ENCODE measurements at regions not wholly inside any gene's neighbourhood (a gene's known extent, or its start where the extent isn't known, plus 50 kb on each side); places are given as distances from the start of the nearest gene placed in this dataset.

DNA sequence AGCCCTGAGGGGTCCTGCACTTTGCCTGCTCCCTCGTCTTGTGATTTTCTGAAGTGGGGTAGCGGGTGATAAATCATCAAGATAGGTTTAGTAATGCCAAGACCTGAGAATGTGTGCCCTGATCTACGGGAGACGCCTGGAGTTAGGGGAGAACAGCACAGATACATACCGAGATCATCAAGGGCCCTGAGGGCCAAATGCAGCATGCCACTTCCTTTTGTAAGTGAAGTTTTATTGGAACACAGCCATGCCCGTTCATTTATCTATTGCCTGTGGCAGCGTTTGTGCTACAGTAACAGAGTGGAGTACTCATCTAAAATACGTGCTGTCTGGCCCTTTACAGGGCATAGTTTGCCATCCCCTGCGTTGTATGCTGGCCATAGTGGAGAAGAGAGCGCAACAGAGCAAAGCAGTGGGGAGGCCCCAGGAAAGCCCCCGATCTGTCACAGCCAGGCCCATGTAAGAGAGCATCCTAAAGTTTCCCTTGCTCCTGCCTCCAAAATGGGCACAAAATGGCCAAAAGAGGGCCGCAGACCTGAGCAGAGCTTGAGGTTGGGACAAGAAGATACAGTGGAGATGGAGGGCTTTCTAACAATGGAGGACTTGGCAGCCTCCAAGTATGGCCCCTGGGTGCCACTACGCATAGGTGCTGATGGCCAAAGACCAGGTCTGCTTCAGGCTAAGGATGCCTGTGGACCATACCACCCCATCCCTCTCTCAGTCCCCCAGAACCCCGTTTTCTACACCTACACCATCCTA is 167.0 kb downstream of the SMIM20 start:
- no peak overlapping the region for H3K4me3 ChIP-seq (ENCODE audit: low read depth, low read length)
- TF ChIP-seq, protein P1, sequence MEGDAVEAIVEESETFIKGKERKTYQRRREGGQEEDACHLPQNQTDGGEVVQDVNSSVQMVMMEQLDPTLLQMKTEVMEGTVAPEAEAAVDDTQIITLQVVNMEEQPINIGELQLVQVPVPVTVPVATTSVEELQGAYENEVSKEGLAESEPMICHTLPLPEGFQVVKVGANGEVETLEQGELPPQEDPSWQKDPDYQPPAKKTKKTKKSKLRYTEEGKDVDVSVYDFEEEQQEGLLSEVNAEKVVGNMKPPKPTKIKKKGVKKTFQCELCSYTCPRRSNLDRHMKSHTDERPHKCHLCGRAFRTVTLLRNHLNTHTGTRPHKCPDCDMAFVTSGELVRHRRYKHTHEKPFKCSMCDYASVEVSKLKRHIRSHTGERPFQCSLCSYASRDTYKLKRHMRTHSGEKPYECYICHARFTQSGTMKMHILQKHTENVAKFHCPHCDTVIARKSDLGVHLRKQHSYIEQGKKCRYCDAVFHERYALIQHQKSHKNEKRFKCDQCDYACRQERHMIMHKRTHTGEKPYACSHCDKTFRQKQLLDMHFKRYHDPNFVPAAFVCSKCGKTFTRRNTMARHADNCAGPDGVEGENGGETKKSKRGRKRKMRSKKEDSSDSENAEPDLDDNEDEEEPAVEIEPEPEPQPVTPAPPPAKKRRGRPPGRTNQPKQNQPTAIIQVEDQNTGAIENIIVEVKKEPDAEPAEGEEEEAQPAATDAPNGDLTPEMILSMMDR (IDR thresholded peaks at IDR 0.05; ENCODE audit: low read depth, low read length) = no peak

DNA sequence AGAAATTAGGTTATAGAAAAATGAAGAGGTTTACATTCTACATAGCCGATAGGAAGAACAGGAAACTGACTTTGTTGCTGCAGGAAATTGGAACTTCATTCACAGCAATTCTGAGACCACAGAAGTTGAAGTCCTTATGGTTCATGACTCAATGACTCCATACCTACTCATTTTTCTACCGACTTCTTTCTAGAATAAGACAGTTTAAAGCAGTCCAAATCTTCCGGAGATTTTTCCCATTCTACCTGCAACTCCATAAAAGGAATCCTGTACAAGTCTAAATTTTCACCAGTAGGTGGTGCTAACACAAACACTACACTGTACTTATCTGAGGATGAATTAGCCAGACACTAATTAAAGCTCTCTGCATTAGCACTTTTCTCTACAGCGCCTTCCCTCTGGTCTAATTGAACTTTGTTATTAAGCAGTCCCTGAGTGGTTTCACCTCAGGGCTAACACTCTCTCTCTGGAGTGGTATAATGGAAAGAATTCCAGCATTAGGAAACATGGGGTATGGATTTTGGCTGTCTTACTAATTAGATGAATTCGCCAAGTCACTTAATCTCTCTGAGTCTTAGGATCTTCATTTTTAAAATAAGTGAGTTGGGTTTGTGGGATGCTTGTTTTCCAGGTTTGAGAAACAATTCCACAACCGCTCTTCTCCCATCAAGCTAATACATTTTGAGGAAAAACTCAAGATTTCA is 167.9 kb downstream of the SMIM20 start:
- TF ChIP-seq, protein P1 (IDR thresholded peaks at IDR 0.05; ENCODE audit: low read depth, low read length) = peak; percentile 33; the same call in 1 of the 2 replicates
- H3K4me3 ChIP-seq (ENCODE audit: low read depth, low read length) = no peak overlapping the region

DNA sequence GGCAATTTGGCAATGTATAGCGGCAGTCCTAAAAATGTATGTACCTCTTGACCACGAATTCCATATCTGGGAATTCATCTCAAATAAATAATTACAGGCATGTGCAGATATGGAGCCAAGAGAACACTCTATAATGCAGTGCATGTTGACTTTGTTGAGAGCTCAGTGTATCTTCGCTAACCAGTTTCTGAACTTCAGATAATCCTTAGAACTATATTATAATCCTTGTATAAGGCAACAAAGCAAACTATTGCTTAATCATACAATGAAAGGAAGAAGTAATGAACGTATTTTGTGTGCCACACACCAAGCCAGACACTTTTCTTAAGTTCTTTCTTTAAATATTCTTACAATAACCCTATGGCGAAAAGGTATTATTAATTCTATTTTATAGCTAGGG is 168.5 kb downstream of the SMIM20 start:
- no peak overlapping the region for H3K4me3 ChIP-seq (ENCODE audit: low read depth, low read length)
- TF ChIP-seq, protein P1 (IDR thresholded peaks at IDR 0.05; ENCODE audit: low read depth, low read length) = no peak

DNA sequence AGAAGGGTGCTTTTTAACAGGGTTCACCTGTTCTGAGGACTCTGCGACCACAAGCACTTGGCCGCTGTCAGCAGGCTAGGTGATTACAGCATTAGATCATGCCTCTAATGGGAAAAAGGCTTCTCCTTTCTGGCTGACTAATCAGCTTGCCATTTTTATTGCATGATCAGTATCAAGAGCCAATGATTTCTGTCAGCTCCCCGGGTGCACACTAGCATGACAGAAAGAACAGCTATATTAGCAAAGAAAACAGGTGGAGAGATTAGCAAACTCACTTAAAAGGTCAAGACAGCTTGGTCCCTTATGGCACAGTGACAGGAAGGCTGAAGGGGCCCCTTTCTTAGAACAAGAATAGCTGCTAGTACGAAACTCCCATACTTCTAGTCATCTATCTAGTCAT is 170.0 kb downstream of the SMIM20 start:
- TF ChIP-seq, protein P1 (IDR thresholded peaks at IDR 0.05; ENCODE audit: low read depth, low read length) = no peak
- H3K4me3 ChIP-seq (ENCODE audit: low read depth, low read length) = no peak overlapping the region

DNA sequence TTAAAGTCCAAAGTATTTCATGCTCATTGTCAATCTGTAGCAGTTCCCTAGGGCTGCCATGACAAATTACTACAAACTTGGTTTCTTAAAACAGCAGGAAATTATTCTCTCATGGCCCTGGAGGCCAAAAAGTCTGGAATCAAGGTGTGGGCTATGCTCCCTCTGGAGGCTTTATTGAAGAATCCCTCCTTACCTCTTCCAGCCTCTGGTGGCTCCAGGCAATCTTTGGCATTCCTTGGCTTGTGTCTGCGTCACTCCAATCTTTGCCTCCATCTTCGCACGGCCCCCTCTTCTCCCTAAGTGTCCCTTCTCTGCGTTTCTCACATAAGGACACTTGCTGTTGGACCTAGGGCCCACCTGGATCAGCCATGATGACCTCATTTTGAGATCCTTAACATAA is 170.4 kb downstream of the SMIM20 start:
- no peak overlapping the region for H3K4me3 ChIP-seq (ENCODE audit: low read depth, low read length)
- TF ChIP-seq, protein P1 (IDR thresholded peaks at IDR 0.05; ENCODE audit: low read depth, low read length) = no peak

DNA sequence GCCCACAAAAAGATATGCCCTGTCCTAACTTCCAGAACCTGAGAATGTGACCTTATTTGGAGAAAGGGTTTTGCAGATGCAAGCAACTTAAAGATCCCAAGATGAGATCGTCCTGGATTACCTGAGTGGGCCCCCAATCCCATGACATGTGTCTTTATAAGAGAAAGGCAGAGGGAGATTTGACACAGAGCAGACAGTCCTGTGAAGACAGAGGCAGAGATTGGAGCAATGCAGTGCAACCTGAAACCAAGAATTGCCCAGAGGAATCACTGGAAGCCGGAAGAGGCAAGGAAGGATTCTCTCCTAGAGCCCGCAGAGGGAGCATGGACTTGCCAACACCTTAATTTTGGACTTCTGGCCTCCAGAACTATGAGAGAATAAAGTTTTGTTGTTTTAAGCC is 171.5 kb downstream of the SMIM20 start:
- H3K4me3 ChIP-seq (ENCODE audit: low read depth, low read length) = no peak overlapping the region
- TF ChIP-seq, protein P1 (IDR thresholded peaks at IDR 0.05; ENCODE audit: low read depth, low read length) = no peak

Measured in WI38 (cell line).